Epithelial cell of esophagus (primary cell): ENCODE measurements at regions not wholly inside any gene's neighbourhood (a gene's known extent, or its start where the extent isn't known, plus 50 kb on each side); places are given as distances from the start of the nearest gene placed in this dataset.
A peak's percentile ranks its signal among the peaks of the same experiment; 100 is the strongest.

ENCODE experiments used
- DNase-seq: peaks from one replicate; pipeline ENCODE4 v3.0.0; 2010; ENCODE audit warnings: low read depth
- H3K4me3 ChIP-seq: 2 replicates; pipeline ENCODE4 v1.5.1; 2011; ENCODE audit warnings: mild to moderate bottlenecking, low read length, control low read depth
- TF ChIP-seq, protein P1 (sequence below): IDR thresholded peaks from 2 replicates; pipeline ENCODE4 v1.5.1; 2011; ENCODE audit warnings: low read depth, mild to moderate bottlenecking, low read length, control low read depth, inconsistent platforms; ENCODE audit not compliant: insufficient read depth; ENCODE audit errors: missing control alignments

DNA sequence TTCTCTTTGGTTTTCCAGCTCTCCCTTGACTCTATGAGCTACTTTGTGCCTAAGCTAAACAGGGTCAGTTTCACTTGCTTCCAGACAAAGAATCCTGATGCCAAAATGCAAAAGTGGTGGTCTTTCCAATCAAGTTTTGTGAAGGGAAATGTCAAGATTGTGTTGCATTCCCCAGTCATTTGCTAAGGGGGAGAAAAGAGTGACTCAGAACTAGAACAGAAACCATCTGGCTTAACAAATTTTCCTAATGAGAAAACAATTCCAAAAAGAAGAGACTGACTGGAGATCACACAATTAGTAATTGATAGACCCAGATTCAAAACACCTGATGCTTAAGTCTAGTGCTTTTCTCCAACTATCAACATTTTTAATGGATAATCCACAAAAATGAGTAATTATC lies 235.1 kb upstream of the DIO2 start:
- H3K4me3 ChIP-seq: no peak overlapping the region
- DNase-seq: no peak
- TF ChIP-seq, protein P1, sequence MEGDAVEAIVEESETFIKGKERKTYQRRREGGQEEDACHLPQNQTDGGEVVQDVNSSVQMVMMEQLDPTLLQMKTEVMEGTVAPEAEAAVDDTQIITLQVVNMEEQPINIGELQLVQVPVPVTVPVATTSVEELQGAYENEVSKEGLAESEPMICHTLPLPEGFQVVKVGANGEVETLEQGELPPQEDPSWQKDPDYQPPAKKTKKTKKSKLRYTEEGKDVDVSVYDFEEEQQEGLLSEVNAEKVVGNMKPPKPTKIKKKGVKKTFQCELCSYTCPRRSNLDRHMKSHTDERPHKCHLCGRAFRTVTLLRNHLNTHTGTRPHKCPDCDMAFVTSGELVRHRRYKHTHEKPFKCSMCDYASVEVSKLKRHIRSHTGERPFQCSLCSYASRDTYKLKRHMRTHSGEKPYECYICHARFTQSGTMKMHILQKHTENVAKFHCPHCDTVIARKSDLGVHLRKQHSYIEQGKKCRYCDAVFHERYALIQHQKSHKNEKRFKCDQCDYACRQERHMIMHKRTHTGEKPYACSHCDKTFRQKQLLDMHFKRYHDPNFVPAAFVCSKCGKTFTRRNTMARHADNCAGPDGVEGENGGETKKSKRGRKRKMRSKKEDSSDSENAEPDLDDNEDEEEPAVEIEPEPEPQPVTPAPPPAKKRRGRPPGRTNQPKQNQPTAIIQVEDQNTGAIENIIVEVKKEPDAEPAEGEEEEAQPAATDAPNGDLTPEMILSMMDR: no peak

DNA sequence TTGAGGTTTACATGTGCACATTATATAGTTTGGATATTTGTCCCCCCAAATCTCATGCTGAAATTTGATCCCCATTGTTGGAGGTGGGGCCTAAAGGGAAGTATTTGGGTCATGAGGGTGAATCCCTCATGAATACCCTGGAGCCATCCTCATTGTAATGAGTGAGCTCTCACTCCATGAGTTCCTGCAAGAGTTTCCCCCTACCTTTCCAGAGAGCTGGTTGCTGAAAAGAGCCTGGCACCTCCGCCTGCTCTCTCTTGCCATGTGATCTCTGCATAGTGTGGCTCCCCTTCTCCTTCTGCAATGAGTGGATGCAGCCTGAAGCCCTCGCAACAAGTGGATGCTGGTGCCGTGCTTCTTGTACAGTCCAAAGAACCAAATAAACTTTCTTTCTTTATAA lies 234.3 kb upstream of the DIO2 start:
- no peak for DNase-seq
- TF ChIP-seq, protein P1: no peak
- H3K4me3 ChIP-seq: no peak overlapping the region

DNA sequence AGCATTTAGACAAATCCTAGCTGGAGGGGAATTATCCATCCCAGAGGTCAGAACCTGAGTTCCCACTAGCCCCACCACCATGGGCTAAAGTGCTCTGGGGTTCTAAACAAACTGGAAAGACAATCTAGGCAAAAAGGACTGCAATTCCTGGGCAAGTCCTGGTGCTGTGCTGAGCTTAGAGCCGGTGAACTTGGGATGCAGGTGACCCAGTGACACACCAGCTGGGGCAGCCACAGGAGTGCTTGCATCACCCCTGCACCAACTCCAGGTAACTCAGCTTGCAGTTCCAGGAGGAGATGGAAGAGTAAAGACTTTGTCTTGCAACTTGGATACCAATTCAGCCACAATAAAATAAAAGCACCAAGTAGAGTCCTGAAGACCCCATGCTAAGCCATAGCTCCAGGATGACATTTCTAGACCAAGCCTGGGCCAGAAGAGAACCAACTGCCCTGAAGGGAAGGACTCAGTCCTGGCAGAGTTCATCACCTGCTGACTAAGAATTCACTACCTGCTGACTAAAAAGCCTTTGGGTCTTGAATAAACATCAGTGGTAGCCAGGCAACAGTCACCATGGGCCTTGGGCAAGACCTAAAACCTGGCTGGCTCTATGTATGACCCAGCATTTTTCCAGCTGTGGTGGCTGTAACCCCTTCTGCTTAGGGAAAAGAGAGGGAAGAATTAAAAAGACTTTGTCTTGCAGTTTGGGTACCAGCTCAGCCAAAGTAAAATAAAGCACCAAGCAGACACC lies 223.4 kb upstream of the DIO2 start:
- H3K4me3 ChIP-seq: no peak overlapping the region
- DNase-seq: peak; percentile 91
- TF ChIP-seq, protein P1: no peak

DNA sequence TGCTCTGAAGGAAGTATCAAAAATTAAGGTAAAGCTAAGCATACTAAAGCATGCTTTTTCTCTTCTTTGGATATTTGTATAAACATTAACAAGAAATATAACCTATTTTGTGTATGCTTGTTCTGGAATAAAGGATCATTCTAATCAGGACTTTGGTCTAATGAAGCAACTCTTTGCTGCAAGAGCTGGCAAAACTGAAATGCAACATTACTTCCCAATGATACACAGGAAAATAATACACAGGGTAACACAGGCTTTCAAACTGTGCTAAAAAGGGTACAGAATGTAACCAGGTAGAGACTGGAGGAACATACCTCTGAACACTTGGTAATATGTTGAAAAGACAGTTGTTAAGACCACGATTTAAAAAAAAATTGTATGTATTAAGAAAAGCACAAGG lies 222.5 kb upstream of the DIO2 start:
- TF ChIP-seq, protein P1: no peak
- H3K4me3 ChIP-seq: no peak overlapping the region
- DNase-seq: no peak

DNA sequence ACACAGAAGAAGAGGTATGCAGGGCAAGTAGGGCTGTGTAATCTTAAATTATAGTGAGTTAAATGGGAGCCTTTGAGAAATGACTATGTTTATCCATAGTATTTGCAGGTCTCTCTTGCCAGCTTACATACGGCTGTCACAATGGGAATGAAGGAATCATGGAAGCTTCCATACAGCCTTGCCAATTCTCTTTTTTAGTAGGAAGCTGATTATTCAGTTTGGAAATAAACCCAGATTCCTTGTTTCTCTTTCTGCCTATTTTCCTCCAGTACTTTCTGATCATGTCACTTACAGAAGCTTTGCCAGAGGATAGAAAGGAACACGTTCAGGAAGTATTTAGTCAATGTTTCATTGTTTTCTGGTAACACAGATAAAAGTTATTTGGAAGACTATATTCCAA lies 217.4 kb upstream of the DIO2 start:
- DNase-seq: no peak
- H3K4me3 ChIP-seq: no peak overlapping the region
- TF ChIP-seq, protein P1: no peak

DNA sequence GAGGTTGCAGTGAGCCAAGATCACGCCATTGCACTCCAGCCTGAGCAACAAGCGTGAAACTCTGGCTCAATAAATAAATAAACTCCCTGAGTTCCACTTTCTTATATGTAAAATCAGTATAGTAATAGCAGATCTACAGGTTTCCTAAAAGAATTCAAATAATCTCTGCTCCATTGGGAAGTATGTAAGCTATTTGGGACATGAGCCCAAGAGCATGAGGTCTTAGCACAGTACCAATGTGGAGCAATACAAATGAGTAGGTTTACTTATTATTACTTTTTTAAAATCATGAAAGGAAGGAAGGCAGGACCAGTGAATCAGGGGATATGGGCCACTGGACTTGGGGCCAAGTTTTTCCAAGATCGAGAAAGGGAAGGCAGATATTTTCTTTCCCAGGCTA lies 216.9 kb upstream of the DIO2 start:
- TF ChIP-seq, protein P1: no peak
- no peak for DNase-seq

DNA sequence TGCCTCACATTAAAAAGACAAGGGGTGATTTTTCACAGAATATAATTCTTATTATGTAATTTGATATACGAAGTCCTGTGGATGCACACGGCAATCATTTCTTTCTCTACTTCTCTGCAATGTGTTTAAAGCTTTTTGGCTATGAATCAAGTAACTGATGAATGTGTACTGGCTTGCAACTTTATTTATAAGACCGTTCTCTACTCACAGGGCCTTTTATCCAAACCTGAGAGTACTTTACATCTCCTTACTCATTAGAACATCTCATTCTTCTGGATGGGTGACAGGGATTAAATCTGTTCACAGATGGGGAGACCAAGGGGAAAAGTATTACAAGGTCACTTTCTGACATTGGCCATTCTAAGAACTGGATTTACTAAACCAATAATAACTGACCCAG lies 215.8 kb upstream of the DIO2 start:
- TF ChIP-seq, protein P1: no peak
- DNase-seq: peak; percentile 10
- H3K4me3 ChIP-seq: no peak overlapping the region

More for the DNA sequence above, 216.9 kb upstream of the DIO2 start:
- H3K4me3 ChIP-seq: no peak overlapping the region
